ENCODE measurements at regions not wholly inside any gene's neighbourhood (a gene's known extent, or its start where the extent isn't known, plus 50 kb on each side); places are given as distances from the start of the nearest gene placed in this dataset.

DNA sequence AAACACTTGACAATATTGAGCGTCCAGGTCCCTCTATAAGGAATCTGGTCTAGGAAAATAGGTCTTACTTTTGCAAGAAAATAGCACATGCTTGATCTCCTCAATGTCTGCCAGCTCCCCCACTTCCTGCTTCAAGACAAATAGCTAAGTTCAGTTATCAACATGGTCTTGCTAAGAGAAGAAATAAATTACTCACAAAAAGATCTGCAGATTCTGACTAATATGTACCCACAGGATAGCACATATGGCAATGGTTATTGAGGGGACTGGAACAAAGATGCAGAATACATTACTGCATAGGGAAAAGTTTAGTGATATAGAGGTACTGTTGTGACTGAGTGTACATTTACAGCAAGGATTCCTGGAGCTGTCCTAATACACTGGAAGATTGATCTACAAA lies 457.5 kb upstream of the GRID2 start:
- TF ChIP-seq REST (IDR thresholded peaks at IDR 0.05; ENCODE audit: low read depth, low read length) (no peak), EZH2phosphoT487 (IDR thresholded peaks at IDR 0.05; ENCODE audit: borderline replicate concordance, low read depth) (no peak)
- TF ChIP-seq, protein P1, sequence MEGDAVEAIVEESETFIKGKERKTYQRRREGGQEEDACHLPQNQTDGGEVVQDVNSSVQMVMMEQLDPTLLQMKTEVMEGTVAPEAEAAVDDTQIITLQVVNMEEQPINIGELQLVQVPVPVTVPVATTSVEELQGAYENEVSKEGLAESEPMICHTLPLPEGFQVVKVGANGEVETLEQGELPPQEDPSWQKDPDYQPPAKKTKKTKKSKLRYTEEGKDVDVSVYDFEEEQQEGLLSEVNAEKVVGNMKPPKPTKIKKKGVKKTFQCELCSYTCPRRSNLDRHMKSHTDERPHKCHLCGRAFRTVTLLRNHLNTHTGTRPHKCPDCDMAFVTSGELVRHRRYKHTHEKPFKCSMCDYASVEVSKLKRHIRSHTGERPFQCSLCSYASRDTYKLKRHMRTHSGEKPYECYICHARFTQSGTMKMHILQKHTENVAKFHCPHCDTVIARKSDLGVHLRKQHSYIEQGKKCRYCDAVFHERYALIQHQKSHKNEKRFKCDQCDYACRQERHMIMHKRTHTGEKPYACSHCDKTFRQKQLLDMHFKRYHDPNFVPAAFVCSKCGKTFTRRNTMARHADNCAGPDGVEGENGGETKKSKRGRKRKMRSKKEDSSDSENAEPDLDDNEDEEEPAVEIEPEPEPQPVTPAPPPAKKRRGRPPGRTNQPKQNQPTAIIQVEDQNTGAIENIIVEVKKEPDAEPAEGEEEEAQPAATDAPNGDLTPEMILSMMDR (IDR thresholded peaks at IDR 0.05) = no peak

Measured in SK-N-SH (cell line).